GM12864 (cell line): ENCODE measurements at regions not wholly inside any gene's neighbourhood (a gene's known extent, or its start where the extent isn't known, plus 50 kb on each side); places are given as distances from the start of the nearest gene placed in this dataset.

Experiments used
- DNase-seq: peaks from one replicate; pipeline ENCODE4 v3.0.0-alpha.2; 2011; ENCODE audit warnings: low read depth
- H3K4me3 ChIP-seq: 2 replicates; pipeline ENCODE4 v1.5.1; 2011; ENCODE audit warnings: mild to moderate bottlenecking, low read depth, low read length, control low read depth
- TF ChIP-seq, protein P1 (sequence below): IDR thresholded peaks from 2 replicates; pipeline ENCODE4 v1.5.1; 2011; ENCODE audit warnings: low read depth, mild to moderate bottlenecking, moderate library complexity, low read length, control low read depth, inconsistent platforms; ENCODE audit errors: missing control alignments

DNA sequence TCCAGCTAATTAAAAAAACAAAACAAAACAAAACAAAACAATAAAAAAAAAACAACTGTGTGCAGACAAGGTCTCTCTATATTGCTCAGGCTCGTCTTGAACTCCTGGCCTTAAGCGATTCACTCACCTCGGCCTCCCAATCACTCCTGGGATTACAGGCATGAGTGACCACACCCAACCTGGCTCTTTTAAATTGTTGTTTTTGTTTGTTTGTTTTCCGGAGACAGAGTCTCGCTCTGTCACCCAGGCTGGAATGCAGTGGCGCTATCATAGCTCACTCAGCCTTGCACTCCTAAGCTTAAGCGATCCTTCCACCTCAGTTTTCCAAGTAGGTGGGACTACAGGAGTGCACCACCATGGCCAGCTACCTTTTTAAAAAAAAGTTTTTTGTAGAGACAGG, 201.6 kb downstream of the EN1 start:
- TF ChIP-seq, protein P1, sequence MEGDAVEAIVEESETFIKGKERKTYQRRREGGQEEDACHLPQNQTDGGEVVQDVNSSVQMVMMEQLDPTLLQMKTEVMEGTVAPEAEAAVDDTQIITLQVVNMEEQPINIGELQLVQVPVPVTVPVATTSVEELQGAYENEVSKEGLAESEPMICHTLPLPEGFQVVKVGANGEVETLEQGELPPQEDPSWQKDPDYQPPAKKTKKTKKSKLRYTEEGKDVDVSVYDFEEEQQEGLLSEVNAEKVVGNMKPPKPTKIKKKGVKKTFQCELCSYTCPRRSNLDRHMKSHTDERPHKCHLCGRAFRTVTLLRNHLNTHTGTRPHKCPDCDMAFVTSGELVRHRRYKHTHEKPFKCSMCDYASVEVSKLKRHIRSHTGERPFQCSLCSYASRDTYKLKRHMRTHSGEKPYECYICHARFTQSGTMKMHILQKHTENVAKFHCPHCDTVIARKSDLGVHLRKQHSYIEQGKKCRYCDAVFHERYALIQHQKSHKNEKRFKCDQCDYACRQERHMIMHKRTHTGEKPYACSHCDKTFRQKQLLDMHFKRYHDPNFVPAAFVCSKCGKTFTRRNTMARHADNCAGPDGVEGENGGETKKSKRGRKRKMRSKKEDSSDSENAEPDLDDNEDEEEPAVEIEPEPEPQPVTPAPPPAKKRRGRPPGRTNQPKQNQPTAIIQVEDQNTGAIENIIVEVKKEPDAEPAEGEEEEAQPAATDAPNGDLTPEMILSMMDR = no peak
- no peak overlapping the region for H3K4me3 ChIP-seq
- DNase-seq = no peak

DNA sequence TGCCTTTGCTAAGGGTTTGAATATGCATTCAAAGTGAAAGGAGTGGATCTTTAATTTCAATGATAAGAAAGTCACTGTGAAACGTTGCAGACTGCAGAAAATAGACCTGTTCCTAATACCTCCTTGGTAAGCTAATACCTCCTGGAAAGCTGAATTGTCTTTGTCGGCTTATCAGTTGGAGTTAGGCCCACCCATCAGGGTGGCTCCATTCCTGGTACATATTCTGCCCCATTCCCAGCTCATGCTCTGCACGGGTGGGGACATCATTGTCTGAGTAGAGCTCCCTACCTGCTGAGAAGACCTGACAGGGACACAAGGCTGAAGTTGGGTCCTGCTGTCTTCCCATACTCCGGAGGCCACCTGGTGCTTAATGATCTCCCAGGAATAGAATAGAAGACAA, 203.3 kb downstream of the EN1 start:
- DNase-seq = no peak
- TF ChIP-seq, protein P1 = no peak

DNA sequence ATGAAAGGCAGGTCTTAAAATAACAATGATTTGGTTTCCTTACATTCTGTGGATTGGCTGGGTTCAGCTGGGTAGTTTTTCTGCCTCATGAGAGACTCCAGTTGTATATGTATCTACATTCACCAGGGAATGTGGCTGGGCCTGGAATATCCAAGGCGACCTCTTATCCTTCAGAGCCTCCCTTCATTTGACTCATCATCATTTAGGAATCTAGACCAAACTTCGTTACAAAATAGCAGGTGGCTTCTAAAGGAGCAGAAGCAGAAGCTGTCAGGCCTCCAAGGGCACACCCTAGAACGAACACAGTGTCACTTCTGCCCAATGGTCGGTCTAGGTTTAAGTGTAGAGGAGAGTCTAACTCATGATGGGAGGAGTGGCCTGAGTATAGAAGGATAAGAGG, 204.2 kb downstream of the EN1 start:
- TF ChIP-seq, protein P1 = no peak
- no peak for DNase-seq

More for the DNA sequence above, 203.3 kb downstream of the EN1 start:
- no peak overlapping the region for H3K4me3 ChIP-seq

DNA sequence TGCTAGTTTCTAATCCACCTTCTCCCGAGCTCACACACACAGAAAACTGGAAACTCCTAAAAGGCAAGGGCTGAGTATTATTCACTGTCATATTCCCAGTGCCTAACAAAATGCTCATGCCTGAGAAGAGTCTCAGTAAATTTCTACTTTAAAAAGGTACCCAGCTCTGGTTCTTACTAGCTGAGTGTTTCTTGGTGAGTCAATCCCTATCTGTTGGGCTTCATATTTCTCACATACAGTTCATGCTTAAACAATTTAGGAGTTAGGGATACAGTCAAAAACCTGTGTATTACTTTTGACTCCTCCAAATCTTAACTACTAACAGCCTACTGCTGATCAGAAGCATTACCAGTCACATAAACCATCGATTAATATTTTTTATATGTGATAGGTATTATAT, 204.9 kb downstream of the EN1 start:
- DNase-seq = no peak
- no peak overlapping the region for H3K4me3 ChIP-seq
- TF ChIP-seq, protein P1 = no peak

More for the DNA sequence above, 204.2 kb downstream of the EN1 start:
- no peak overlapping the region for H3K4me3 ChIP-seq

DNA sequence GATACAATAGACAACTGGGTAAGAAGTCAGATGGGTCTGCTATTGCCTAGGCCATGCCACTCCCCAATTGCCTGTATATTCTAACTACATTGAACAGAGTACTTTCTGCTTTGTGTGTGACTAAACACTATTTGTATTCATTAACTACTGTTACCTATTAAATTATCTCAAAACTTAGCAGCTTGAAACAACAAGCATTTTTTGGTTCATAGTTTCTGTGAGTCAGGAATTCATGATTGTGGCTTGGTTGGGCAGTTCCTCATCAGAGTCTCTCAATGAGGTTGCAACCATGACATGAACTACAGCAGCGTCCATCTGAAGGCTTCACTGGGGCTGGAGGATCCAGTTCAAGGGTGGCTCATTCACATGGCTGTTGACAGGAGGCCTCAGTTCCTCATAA, 205.7 kb downstream of the EN1 start:
- TF ChIP-seq, protein P1 = no peak
- DNase-seq = no peak
- no peak overlapping the region for H3K4me3 ChIP-seq

DNA sequence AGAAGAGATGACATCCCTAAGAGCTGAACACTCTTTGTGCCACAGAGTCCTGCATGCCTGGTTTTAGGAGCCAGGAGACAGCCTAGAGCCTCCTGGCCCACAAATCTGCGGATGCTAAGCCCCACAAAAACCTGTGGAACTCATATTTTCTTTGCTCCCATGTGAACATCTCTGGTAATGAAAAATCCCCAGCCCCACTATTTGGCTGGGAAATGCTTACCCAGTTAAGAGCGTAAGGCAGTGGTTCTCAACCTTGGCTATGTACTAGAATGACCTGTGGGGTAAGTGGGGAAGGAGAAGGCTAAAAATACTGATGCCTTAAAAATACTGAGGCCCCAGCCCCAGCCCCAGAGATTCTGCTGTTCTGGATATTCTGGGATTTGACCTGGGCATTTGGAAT, 208.1 kb downstream of the EN1 start:
- TF ChIP-seq, protein P1 = no peak
- H3K4me3 ChIP-seq = no peak overlapping the region
- DNase-seq = no peak

DNA sequence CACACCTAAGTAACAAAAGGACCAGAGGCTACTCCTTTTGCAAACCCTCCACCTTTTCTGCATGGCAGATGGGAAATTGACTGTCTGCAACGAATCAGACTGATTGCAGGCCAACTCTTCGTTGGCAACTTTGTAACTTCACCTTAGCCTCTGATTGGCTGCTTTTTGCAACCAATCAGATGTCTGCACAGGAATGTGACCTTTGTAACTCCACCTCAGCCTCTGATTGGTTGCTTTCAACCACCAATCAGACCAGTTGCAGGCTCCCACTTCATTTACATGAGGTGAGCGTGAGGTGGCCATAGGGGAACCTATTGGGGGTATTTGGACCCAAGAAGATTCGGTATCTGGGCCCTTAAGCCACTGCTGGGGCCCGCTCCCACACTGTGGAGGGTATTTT, 209.0 kb downstream of the EN1 start:
- no peak overlapping the region for H3K4me3 ChIP-seq
- TF ChIP-seq, protein P1 = no peak
- no peak for DNase-seq
